ENCODE measurements at regions not wholly inside any gene's neighbourhood (a gene's known extent, or its start where the extent isn't known, plus 50 kb on each side); places are given as distances from the start of the nearest gene placed in this dataset.

DNA sequence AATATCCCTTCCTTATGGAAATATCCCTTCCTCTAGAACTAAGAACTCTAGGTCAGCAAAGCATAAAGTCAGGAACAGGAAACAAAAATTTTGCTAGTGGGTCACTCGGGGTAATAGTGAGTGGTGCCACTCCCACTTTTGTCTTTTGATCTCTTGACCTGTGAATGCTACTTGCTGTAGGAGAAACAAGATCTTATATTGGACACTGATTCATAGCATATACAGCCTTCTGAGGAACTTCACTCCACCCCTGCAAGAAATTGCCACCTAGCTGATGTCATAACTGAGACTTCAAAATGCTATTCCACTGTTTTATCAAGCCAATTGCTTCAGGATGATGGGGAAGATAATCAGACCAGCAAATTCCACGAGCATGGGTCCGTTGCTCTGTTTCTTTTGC, 53.3 kb upstream of the PRSS3 start:
- TF ChIP-seq, protein P1, sequence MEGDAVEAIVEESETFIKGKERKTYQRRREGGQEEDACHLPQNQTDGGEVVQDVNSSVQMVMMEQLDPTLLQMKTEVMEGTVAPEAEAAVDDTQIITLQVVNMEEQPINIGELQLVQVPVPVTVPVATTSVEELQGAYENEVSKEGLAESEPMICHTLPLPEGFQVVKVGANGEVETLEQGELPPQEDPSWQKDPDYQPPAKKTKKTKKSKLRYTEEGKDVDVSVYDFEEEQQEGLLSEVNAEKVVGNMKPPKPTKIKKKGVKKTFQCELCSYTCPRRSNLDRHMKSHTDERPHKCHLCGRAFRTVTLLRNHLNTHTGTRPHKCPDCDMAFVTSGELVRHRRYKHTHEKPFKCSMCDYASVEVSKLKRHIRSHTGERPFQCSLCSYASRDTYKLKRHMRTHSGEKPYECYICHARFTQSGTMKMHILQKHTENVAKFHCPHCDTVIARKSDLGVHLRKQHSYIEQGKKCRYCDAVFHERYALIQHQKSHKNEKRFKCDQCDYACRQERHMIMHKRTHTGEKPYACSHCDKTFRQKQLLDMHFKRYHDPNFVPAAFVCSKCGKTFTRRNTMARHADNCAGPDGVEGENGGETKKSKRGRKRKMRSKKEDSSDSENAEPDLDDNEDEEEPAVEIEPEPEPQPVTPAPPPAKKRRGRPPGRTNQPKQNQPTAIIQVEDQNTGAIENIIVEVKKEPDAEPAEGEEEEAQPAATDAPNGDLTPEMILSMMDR (IDR thresholded peaks at IDR 0.05): no peak
- TF ChIP-seq POLR2A (IDR thresholded peaks at IDR 0.05): no peak

Measured in right lobe of liver (tissue), 4 donors.